Testis (tissue), 2 donors: ENCODE measurements at regions not wholly inside any gene's neighbourhood (a gene's known extent, or its start where the extent isn't known, plus 50 kb on each side); places are given as distances from the start of the nearest gene placed in this dataset.

ENCODE experiments used
- POLR2A ChIP-seq: fragments of 450-650 bp; IDR thresholded peaks from one replicate; pipeline ENCODE4 v1.6.1; 2017; ENCODE audit warnings: antibody characterized with exemption, mild to moderate bottlenecking, moderate library complexity
- TF ChIP-seq, protein P1 (sequence below), 3 experiments: fragments of 450-650 bp in 2 of 3; fragments of 200-600 bp in 1 of 3; sonication (generic) in 1 of 3; IDR thresholded peaks; one replicate each; pipeline ENCODE4 v1.5.1; 2016 to 2019; ENCODE audit warnings: antibody characterized with exemption in 3 of 3, mild to moderate bottlenecking in 2 of 3, moderate library complexity in 1 of 3

DNA sequence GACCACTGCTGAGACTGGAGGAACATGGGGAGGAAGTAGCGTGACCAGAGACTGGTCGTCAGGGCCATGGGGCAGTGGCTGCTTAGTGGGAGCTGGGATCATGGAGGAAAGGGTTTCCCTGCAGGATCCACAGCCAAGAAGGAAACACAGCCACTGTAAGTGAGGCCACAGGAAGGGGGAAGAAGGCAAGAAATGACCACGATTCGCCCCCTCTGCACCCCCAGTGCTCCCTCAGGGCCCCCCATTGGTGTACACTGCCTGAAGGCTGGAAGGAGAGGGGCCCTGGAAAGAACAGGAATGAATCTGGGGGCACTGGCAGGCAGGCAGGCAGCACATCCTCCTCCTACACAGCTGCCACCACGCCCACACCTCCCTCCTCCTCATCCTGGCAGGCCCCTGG, 62.5 kb upstream of the RMDN2 start:
- TF ChIP-seq, protein P1, sequence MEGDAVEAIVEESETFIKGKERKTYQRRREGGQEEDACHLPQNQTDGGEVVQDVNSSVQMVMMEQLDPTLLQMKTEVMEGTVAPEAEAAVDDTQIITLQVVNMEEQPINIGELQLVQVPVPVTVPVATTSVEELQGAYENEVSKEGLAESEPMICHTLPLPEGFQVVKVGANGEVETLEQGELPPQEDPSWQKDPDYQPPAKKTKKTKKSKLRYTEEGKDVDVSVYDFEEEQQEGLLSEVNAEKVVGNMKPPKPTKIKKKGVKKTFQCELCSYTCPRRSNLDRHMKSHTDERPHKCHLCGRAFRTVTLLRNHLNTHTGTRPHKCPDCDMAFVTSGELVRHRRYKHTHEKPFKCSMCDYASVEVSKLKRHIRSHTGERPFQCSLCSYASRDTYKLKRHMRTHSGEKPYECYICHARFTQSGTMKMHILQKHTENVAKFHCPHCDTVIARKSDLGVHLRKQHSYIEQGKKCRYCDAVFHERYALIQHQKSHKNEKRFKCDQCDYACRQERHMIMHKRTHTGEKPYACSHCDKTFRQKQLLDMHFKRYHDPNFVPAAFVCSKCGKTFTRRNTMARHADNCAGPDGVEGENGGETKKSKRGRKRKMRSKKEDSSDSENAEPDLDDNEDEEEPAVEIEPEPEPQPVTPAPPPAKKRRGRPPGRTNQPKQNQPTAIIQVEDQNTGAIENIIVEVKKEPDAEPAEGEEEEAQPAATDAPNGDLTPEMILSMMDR (IDR thresholded peaks at IDR 0.05) = no peak
- no peak for TF ChIP-seq POLR2A
